GM18499 (cell line): ENCODE measurements at regions not wholly inside any gene's neighbourhood (a gene's known extent, or its start where the extent isn't known, plus 50 kb on each side); places are given as distances from the start of the nearest gene placed in this dataset.

Experiments
- ATAC-seq: cut with Tn5 transposase; IDR thresholded peaks from one replicate; pipeline ENCODE4 v1.9.1; 2021; ENCODE audit warnings: moderate number of reproducible peaks; ENCODE audit not compliant: insufficient read depth, unreplicated experiment

DNA sequence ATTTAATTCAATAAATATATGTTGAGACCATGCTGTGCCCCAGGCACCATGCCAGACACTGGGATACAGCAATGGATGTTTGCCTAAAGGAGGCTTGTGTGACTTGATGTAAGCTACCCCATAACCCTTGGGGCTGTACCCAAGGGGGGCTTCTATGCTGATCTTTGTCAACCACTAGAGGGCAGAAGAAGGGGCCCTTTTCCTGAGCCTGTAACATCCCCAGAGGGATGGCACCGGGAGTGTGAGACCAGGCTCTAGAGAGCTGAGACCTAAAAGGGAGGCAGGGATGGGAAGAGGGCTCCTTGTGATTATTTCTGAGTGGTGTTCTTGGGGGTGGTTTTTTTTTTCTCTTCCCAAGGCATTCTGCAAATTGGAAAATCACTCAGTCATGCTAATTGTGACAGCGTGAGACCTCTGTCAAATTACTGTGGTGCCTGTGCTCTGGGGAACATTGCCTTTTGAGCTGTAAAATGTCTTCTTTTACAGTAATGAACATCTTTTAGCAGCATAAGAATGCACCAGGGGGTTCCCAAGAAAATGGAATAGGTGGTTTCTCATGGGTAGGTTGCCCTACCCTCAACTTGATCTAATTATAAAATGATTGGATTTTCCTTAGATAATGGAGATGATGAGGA, 138.7 kb upstream of the SLC24A3 start:
- no peak for ATAC-seq

- ATAC-seq = no peak
These were observed 138.1 kb upstream of the SLC24A3 start for GRCh38 chr20:19074356-19074755.

DNA sequence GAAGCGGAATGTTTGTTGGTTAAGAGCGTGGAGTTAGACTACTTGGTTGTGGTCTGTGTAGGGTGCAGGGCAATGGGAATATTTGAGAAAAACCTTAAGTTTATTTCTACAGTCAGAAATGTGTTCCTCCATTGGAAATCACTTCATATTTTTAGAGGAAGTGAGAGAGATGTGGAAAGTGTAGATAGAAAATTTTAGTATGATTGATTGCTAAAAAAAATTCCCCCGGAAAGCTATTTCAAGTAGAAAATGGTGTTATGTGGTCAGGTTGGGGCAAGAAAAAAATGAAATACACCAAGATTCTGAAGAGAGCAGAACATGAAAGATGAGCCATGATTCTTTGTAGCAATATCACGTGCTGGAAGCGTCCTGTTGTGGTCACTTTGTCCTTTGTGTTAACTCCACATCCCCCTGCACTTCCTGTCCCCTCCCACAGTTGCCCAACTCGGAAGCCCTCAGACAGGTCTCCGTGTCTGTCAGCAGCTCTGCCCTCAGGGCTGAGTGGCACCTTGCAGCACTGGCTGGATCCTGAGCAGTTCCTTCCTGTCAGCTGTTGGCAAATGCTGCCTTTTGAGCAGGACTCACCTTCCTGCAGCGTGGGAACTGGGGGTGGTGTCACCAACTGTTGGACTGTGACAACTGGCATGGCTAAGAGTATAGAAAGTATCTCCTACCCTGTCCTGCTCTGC, 137.5 kb upstream of the SLC24A3 start:
- no peak for ATAC-seq

- no peak for ATAC-seq
These were observed 134.8 kb upstream of the SLC24A3 start for GRCh38 chr20:19077370-19078220.

- no peak for ATAC-seq
These were observed 133.7 kb upstream of the SLC24A3 start for GRCh38 chr20:19078448-19079373.

- ATAC-seq = no peak
These were observed 132.7 kb upstream of the SLC24A3 start for GRCh38 chr20:19079536-19080299.

- no peak for ATAC-seq
These were observed 130.5 kb upstream of the SLC24A3 start for GRCh38 chr20:19081937-19082336.

DNA sequence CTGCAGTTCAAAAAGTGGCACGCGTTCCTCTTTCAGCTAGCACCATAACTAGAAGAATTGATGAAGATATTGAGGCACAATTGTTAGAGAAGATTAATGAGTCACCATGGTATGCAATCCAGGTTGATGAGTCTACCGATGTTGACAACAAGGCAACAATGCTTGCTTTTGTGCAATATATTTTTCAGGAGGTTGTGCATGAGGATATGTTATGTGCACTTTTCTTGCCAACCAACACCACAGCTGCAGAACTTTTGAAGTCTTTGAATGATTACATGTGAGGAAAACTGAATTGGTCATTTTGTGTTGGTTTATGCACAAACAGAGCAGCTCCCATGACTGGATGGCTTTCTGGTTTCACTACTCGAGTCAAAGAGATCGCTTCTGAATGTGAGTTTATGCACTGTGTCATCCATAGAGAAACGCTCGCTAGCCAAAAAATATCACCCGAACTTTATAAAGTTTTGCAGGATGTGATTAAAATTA, 129.3 kb upstream of the SLC24A3 start:
- no peak for ATAC-seq

DNA sequence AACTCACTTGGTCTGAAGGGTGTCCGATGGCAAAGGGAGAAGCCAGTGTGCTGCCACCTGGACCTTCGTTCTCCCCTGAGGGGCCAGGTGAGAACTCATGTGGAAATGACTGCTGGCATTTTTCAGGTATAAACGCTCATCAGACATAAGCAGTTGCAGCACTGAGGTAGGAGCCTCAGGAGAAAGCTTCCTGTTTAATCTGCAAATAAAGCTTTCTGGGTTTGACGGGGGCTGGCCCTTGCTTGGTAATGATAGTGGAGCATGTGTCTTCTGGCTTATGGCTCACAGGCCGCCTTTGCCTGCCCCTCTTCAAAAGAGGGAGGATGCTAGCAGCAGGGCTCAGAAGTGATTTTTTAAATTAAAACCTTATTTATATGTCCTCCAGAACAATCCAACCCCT, 122.1 kb upstream of the SLC24A3 start:
- no peak for ATAC-seq

DNA sequence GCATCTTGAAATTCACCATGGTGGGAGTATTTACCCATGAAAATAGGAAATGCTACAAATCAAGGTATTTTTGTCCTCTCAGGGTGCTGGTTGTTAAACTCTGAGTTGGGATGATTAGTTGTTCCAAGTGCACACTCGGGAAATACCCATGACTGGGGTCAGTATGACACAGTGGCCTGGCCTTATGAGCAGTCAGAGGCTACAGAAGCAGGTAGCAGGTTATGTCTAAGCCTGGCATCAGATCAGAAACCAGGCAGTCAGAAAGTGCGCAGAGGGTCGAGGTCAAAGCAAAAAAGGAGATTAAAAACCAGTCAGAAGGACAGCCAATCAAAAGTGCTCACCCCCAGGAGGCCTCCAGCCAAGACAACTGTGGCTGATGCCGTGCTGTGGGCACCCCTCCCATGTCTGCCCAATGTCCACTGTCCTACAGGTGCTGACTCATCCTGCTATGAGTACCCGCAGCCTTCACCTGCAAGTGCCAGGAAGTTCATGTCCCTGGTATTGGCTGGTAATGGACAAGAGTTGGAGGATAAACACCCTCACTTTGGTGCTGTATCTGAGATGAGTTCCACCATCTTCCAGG, 117.4 kb upstream of the SLC24A3 start:
- no peak for ATAC-seq

DNA sequence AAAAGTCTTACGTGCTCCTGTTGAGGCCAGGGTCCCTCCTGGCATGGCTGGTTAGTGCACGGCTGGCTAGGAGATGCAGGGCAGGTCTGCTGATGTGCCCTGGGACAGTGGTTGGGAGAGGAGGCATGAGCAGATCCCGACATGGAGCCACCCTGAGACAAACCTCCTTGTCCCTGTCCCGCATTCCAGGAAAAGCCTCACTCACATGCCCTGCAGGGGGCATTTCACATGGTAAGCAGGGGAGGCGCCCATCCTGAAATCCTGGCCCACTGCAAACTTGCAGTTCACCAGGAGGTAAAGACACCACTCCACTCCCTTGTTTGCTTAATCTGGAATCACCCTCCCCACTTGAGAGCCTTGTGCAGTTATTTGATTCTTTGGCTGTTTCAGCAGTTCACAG, 116.7 kb upstream of the SLC24A3 start:
- no peak for ATAC-seq

GRCh38 chr20:19096843-19097242, 115.6 kb upstream of the SLC24A3 start:
- ATAC-seq = no peak

- ATAC-seq = no peak
These were observed 114.3 kb upstream of the SLC24A3 start for GRCh38 chr20:19098117-19098516.

DNA sequence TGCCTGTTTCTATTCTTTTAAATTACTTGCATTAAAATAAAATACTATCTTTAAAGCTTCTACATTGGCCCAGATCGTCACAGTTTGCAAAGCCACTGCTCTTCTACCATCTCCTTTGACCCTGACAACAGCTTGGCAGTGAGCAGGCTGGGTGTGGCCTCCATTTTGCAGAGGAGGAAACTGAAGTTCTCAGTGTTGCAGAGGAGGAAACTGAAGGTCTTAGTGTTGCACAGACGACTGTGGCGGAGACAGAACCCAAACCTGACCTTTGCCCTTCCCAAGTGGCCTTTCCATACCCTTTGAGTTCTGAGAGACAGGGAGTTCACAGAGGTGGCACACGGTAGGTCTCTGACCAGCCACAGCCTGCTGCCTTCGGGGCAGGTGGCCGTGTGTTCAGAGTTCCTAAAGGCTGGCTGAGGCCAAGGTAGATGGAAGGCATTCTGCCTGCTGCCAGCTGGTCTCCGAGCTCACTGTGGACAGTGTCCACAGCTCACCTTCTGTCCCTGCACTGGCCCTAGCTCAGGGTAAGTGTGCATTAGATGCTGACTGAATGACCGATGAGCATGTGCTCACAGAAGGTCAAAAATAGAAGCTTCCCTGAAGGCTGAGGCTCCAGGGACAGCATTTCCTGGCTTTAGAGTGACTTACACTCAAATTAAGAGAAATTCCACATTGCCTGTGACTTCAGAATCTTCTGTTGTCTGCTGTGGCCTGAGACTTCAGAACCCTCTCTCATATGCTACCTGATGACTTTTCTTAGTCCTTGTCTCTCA, 113.5 kb upstream of the SLC24A3 start:
- no peak for ATAC-seq

DNA sequence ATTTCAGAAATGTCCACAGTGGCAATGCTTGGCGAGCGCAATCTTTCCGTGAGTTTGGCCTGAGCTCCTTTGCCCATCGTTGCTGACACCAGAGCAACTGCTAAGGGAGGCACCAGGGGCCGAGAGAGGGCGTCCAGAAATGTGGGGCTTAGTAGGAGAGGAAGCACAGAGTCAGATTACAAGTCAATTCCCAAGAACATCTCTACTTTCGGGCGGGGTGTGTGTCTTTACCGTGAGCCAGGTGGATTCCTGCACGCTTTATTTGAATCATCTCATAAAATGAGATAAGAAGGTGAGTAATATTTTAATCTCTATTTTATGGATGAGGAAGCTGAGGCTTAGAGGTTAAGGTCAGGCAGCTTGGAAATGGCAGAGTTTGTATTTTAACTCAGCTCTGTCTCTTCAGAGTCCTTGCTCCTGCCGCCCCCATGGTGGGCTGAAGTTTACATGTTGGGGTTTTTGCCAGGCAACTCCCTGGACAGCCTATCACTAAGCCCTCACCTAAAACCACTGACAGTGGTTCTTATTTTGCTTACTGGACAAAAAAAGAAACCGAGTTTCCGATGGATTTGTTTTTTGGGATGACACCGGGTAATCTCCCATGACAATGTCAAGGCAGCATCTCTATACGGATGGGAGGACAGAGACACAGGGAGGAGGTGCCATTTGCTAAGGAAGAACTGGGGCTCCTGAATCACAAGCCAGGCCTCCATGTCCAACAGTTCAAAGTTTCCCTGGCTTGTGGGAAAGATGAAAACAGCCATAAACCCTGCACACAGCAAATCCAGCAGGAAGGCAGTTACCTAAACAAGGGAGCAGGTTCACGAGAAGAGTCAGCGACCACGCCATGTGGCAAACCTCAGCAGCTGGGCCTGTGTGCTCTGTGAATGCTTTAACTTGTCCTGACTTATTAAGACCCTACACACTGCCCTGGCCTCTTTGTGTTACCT, 112.6 kb upstream of the SLC24A3 start:
- ATAC-seq = no peak

GRCh38 chr20:19100975-19101374, 111.5 kb upstream of the SLC24A3 start:
- no peak for ATAC-seq

- no peak for ATAC-seq
These were observed 108.3 kb upstream of the SLC24A3 start for GRCh38 chr20:19104186-19104585.
